GM23338 (cell line): ENCODE measurements at regions not wholly inside any gene's neighbourhood (a gene's known extent, or its start where the extent isn't known, plus 50 kb on each side); places are given as distances from the start of the nearest gene placed in this dataset.

Experiments
- ATAC-seq: fragments of 200-7000 bp; cut with Tn5 transposase; 3 replicates; pipeline ENCODE4 v1.9.1; 2020
- DNase-seq: peaks from one replicate; pipeline ENCODE4 v3.0.0-alpha.2; 2015; ENCODE audit warnings: low spot score
- H2AFZ ChIP-seq: fragments of 200-600 bp; sonication (generic); 2 replicates; pipeline ENCODE4 v1.8.0; 2016; ENCODE audit warnings: antibody characterized with exemption, mild to moderate bottlenecking, moderate library complexity
- H3F3A ChIP-seq: fragments of 200-600 bp; sonication (generic); replicated peaks from 2 replicates; pipeline ENCODE4 v1.8.0; 2017; ENCODE audit warnings: antibody characterized with exemption, mixed run types, low read depth
- H3K27ac ChIP-seq: fragments of 200-600 bp; sonication (generic); 2 replicates; pipeline ENCODE4 v1.6.1; 2016; ENCODE audit warnings: low read depth
- H3K27me3 ChIP-seq: fragments of 200-600 bp; sonication (generic); 2 replicates; pipeline ENCODE4 v1.8.0; 2016; ENCODE audit warnings: mild to moderate bottlenecking, mixed run types, moderate library complexity; ENCODE audit not compliant: insufficient read depth
- H3K36me3 ChIP-seq: fragments of 200-600 bp; sonication (generic); 2 replicates; pipeline ENCODE4 v1.8.0; 2016; ENCODE audit warnings: mild to moderate bottlenecking; ENCODE audit not compliant: insufficient read depth
- H3K4me1 ChIP-seq: fragments of 200-600 bp; sonication (generic); 2 replicates; pipeline ENCODE4 v1.8.0; 2016; ENCODE audit warnings: mild to moderate bottlenecking, moderate library complexity; ENCODE audit not compliant: insufficient read depth
- H3K4me2 ChIP-seq: fragments of 200-600 bp; sonication (generic); 2 replicates; pipeline ENCODE4 v1.7.1; 2017; ENCODE audit warnings: mixed run types
- H3K4me3 ChIP-seq: fragments of 200-600 bp; sonication (generic); 2 replicates; pipeline ENCODE4 v1.6.1; 2016; ENCODE audit warnings: mixed run types
- H3K79me2 ChIP-seq: fragments of 200-600 bp; sonication (generic); replicated peaks from 2 replicates; pipeline ENCODE4 v1.8.0; 2017; ENCODE audit warnings: mild to moderate bottlenecking; ENCODE audit not compliant: insufficient read depth
- H3K9me2 ChIP-seq: fragments of 200-600 bp; sonication (generic); 2 replicates; pipeline ENCODE4 v1.8.0; 2017; ENCODE audit not compliant: insufficient read depth
- H4K20me1 ChIP-seq: fragments of 200-600 bp; sonication (generic); replicated peaks from 2 replicates; pipeline ENCODE4 v1.8.0; 2017; ENCODE audit warnings: mild to moderate bottlenecking; ENCODE audit not compliant: insufficient read depth
- H3K27ac Mint-ChIP-seq: 2 replicates; pipeline ENCODE4 v1.8.0; 2020; ENCODE audit warnings: inconsistent platforms, mild to moderate bottlenecking, moderate library complexity, mixed read lengths
- H3K27me3 Mint-ChIP-seq: 3 replicates; pipeline ENCODE4 v1.8.0; 2022; ENCODE audit warnings: low read depth, mild to moderate bottlenecking, moderate library complexity, mixed read lengths, inconsistent platforms; ENCODE audit not compliant: insufficient read depth, poor library complexity
- H3K36me3 Mint-ChIP-seq: 3 replicates; pipeline ENCODE4 v1.8.0; 2021; ENCODE audit warnings: low read depth, mild to moderate bottlenecking, inconsistent platforms, moderate library complexity, mixed read lengths
- H3K4me1 Mint-ChIP-seq: 3 replicates; pipeline ENCODE4 v1.8.0; 2020; ENCODE audit warnings: mild to moderate bottlenecking, inconsistent platforms, mixed read lengths
- H3K4me3 Mint-ChIP-seq: 3 replicates; pipeline ENCODE4 v1.8.0; 2021; ENCODE audit warnings: moderate library complexity, mild to moderate bottlenecking, inconsistent platforms, mixed read lengths
- H3K9me3 Mint-ChIP-seq: 3 replicates; pipeline ENCODE4 v1.8.0; 2020; ENCODE audit warnings: moderate library complexity, mild to moderate bottlenecking, inconsistent platforms, mixed read lengths
- CREB1 ChIP-seq: fragments of 250-450 bp; sonication (Bioruptor Pico); IDR thresholded peaks from 2 replicates; pipeline ENCODE4 v1.5.0; 2020; ENCODE audit warnings: low read depth, mild to moderate bottlenecking, moderate library complexity
- CTCF ChIP-seq, 2 experiments: fragments of 200-600 bp in 1 of 2; sonication (generic) in 1 of 2; conservative IDR thresholded peaks; 2 replicates each; pipeline versions ENCODE4 v1.5.1 to v1.6.1; 2016 to 2017; ENCODE audit warnings: antibody characterized with exemption in 2 of 2, low read depth in 2 of 2, mild to moderate bottlenecking in 2 of 2, moderate library complexity in 1 of 2
- ETS1 ChIP-seq: IDR thresholded peaks from 2 replicates; pipeline ENCODE4 v1.6.1; 2016; ENCODE audit warnings: antibody characterized with exemption
- EZH2 ChIP-seq: fragments of 200-600 bp; sonication (generic); IDR thresholded peaks from one replicate; pipeline ENCODE4 v1.8.0; 2017; ENCODE audit warnings: antibody characterized with exemption, mild to moderate bottlenecking, low read depth; ENCODE audit not compliant: unreplicated experiment
- EZH2phosphoT487 ChIP-seq: fragments of 200-600 bp; sonication (generic); IDR thresholded peaks from one replicate; pipeline ENCODE4 v1.8.1; 2018; ENCODE audit warnings: antibody characterized with exemption; ENCODE audit not compliant: unreplicated experiment
- JUNB ChIP-seq: IDR thresholded peaks from one replicate; pipeline ENCODE4 v1.6.1; 2016; ENCODE audit warnings: antibody characterized with exemption; ENCODE audit not compliant: unreplicated experiment
- NANOG ChIP-seq: IDR thresholded peaks from 2 replicates; pipeline ENCODE4 v1.6.1; 2016; ENCODE audit warnings: antibody characterized with exemption, borderline replicate concordance
- POLR2AphosphoS5 ChIP-seq: IDR thresholded peaks from 2 replicates; pipeline ENCODE4 v1.6.1; 2016; ENCODE audit warnings: antibody characterized with exemption, low read depth
- REST ChIP-seq: IDR thresholded peaks from one replicate; pipeline ENCODE4 v1.6.1; 2018; ENCODE audit warnings: antibody characterized with exemption; ENCODE audit not compliant: unreplicated experiment
- STAT1 ChIP-seq: IDR thresholded peaks from one replicate; pipeline ENCODE4 v1.6.1; 2016; ENCODE audit warnings: antibody characterized with exemption; ENCODE audit not compliant: unreplicated experiment
- ZNF114 ChIP-seq: fragments of 250-450 bp; sonication (Bioruptor Pico); IDR thresholded peaks from 2 replicates; pipeline ENCODE4 v1.5.0; 2020; ENCODE audit warnings: mild to moderate bottlenecking, moderate library complexity
- ZNF331 ChIP-seq: fragments of 250-450 bp; sonication (Bioruptor Pico); IDR thresholded peaks from 2 replicates; pipeline ENCODE4 v1.5.0; 2020; ENCODE audit warnings: low read depth, mild to moderate bottlenecking, moderate library complexity
- ZNF462 ChIP-seq: fragments of 250-450 bp; sonication (Bioruptor Pico); IDR thresholded peaks from 2 replicates; pipeline ENCODE4 v1.5.0; 2020; ENCODE audit warnings: mild to moderate bottlenecking, moderate library complexity

GRCh38 chr4:11287055-11287454 lies 141.6 kb downstream of the HS3ST1 start:
- no peaks in the 10 kb centered on the region for H3K4me1 ChIP-seq
- Mint-ChIP-seq H3K4me3 (no peak overlapping the region), H3K4me1 (no peaks in the 10 kb centered on the region), H3K36me3 (peaks cover 18% of the 10 kb centered on the region), H3K9me3 (peaks cover 25% of the 10 kb centered on the region), H3K27me3 (peaks cover 6% of the 10 kb centered on the region), H3K27ac (no peak overlapping the region)
- no peaks in the 10 kb centered on the region for H3K36me3 ChIP-seq
- no peaks in the 10 kb centered on the region for H3F3A ChIP-seq
- TF ChIP-seq STAT1, result no peak
- TF ChIP-seq JUNB, result no peak
- TF ChIP-seq POLR2AphosphoS5, result no peak
- TF ChIP-seq ETS1, result no peak
- no peak for TF ChIP-seq CTCF (conservative IDR thresholded peaks at IDR 0.05; ENCODE audit: low read depth in 2 of 2)
- TF ChIP-seq ZNF331 (CRISPR knock-in tag), result no peak
- TF ChIP-seq NANOG, result no peak
- no peak for TF ChIP-seq REST
- TF ChIP-seq CREB1 (CRISPR knock-in tag), result no peak
- TF ChIP-seq EZH2, result no peak
- TF ChIP-seq ZNF114 (CRISPR knock-in tag), result no peak
- TF ChIP-seq EZH2phosphoT487, result no peak
- no peak for TF ChIP-seq ZNF462
- no peak overlapping the region for H2AFZ ChIP-seq
- no peaks in the 10 kb centered on the region for H3K79me2 ChIP-seq
- ATAC-seq (no peak), DNase-seq (no peak)
- H3K9me2 ChIP-seq, result peaks cover 4% of the 10 kb centered on the region; the same call in 1 of the 2 replicates
- no peak overlapping the region for H3K4me2 ChIP-seq
- no peaks in the 10 kb centered on the region for H3K27me3 ChIP-seq
- H3K27ac ChIP-seq, result no peak overlapping the region
- H4K20me1 ChIP-seq, result no peaks in the 10 kb centered on the region
- H3K4me3 ChIP-seq, result no peak overlapping the region
